GM19351 (cell line): ENCODE measurements at regions not wholly inside any gene's neighbourhood (a gene's known extent, or its start where the extent isn't known, plus 50 kb on each side); places are given as distances from the start of the nearest gene placed in this dataset.
A peak's percentile ranks its signal among the peaks of the same experiment; 100 is the strongest.

Experiments used
- ATAC-seq: cut with Tn5 transposase; IDR thresholded peaks from one replicate; pipeline ENCODE4 v1.9.1; 2021; ENCODE audit warnings: mild to moderate bottlenecking, moderate library complexity; ENCODE audit not compliant: unreplicated experiment

GRCh38 chr5:139733698-139734538 is 61.7 kb upstream of the PSD2 start:
- no peak for ATAC-seq

- no peak for ATAC-seq
Measured at GRCh38 chr5:139734539-139734916, 61.1 kb upstream of the PSD2 start.

- no peak for ATAC-seq
Measured at GRCh38 chr5:139738193-139739149, 57.1 kb upstream of the PSD2 start.

GRCh38 chr5:139739150-139739974 is 56.2 kb upstream of the PSD2 start:
- no peak for ATAC-seq

- peak; percentile 42 for ATAC-seq
Measured at GRCh38 chr5:139740138-139740991, 55.2 kb upstream of the PSD2 start.

- no peak for ATAC-seq
Measured at GRCh38 chr5:139740992-139741672, 54.5 kb upstream of the PSD2 start.

GRCh38 chr5:139741823-139742172 is 53.8 kb upstream of the PSD2 start:
- ATAC-seq = no peak

GRCh38 chr5:139742173-139742903 is 53.3 kb upstream of the PSD2 start:
- ATAC-seq = no peak

GRCh38 chr5:139743001-139743771 is 52.4 kb upstream of the PSD2 start:
- ATAC-seq = no peak

- ATAC-seq = no peak
Measured at GRCh38 chr5:139743804-139744203, 51.8 kb upstream of the PSD2 start.

- ATAC-seq = no peak
Measured at GRCh38 chr5:139744471-139745131, 51.0 kb upstream of the PSD2 start.

- no peak for ATAC-seq
Measured at GRCh38 chr5:139745132-139745799, 50.3 kb upstream of the PSD2 start.

GRCh38 chr5:139745800-139746690 is 49.6 kb upstream of the PSD2 start:
- ATAC-seq = peak; percentile 52
